ENCODE measurements at regions not wholly inside any gene's neighbourhood (a gene's known extent, or its start where the extent isn't known, plus 50 kb on each side); places are given as distances from the start of the nearest gene placed in this dataset.
"Not testable (repeated sequence)": the region's sequence is repeated elsewhere in the genome, so short reads cannot be mapped to it uniquely, and the experiment has no call there.

DNA sequence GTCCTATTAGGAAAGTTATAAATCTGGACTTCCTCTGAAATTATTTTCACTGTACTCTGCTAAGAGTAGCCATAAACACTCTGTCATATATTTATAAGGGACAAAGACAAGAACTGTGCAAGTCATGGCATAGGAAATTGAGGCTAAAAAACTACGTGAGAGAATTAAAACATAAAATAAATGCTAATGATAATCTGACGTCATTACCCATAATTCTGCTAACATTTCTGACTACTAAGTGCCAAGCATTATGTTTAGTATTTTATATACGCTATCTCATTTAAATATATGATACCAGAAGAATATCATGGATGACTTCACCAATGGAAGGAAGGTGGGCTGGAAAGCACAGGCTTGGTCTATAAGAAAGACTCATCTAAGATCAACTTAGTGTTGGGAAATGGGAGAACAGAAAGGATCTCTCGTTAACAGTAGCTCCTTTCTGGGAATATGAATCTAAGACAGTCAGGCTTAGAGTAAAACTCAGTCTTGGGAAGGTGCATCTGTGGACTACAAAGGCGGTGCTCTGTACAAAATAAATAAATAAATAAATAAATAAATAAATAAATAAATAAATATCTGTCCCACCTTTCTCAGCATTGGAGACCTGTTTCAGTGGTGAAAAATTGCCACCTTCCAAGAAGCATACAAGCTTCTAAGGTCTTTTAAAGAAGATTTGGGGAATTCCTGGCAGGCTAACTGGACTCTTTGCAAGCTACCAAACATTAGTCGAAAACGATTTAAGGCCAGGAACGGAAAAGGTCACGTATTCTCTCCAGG lies 267.4 kb downstream of the CGGBP1 start:
- Histone ChIP-seq H3K9ac (ENCODE audit: extremely low read depth, insufficient read length, low read length) (no peak overlapping the region), H4K91ac (ENCODE audit: insufficient read length, low read depth, low read length) (no peak overlapping the region), H3K23ac (ENCODE audit: insufficient read length, low read depth, low read length) (no peak overlapping the region), H4K5ac (ENCODE audit: insufficient read length, low read depth, low read length) (no peak overlapping the region), H3K4me2 (ENCODE audit: insufficient read depth, insufficient read length, low read length) (peak overlapping the region; percentile 69), H2BK120ac (ENCODE audit: low read depth, low read length, poor library complexity, severe bottlenecking) (no peak overlapping the region), H2BK5ac (ENCODE audit: insufficient read length, low read length) (no peak overlapping the region), H2AFZ (ENCODE audit: low read length) (no peak overlapping the region), H4K8ac (replicated peaks; ENCODE audit: insufficient read length, low read depth, low read length) (no peak overlapping the region), H3K79me2 (ENCODE audit: insufficient read depth, low read length) (no peaks in the 10 kb centered on the region), H3K27ac (ENCODE audit: insufficient read length, low read depth, low read length) (no peak overlapping the region), H3K4me1 (ENCODE audit: insufficient read depth, low read length) (no peaks in the 10 kb centered on the region; the same call in 1 of the 2 replicates), H2BK20ac (ENCODE audit: low read depth, low read length, poor library complexity, severe bottlenecking) (no peak overlapping the region), H4K20me1 (ENCODE audit: control insufficient read depth, insufficient read depth, insufficient read length) (no peaks in the 10 kb centered on the region), H3K79me1 (ENCODE audit: insufficient read depth, low read depth, low read length, poor library complexity, severe bottlenecking) (no peaks in the 10 kb centered on the region), H3K4ac (ENCODE audit: low read depth, low read length) (no peak overlapping the region), H3K18ac (ENCODE audit: insufficient read length, low read depth, low read length) (no peak overlapping the region), H3K56ac (ENCODE audit: insufficient read length, low read depth, low read length) (no peak overlapping the region), H2BK12ac (ENCODE audit: insufficient read length, low read depth, low read length) (no peak overlapping the region), H2BK15ac (ENCODE audit: low read depth, low read length) (no peak overlapping the region), H3T11ph (ENCODE audit: low read length) (no peak overlapping the region), H2AK5ac (ENCODE audit: insufficient read length, low read length) (no peak overlapping the region), H3K23me2 (ENCODE audit: insufficient read length, low read depth, low read length, poor library complexity, severe bottlenecking) (peaks cover 3% of the 10 kb centered on the region), H3K27me3 (ENCODE audit: insufficient read depth, low read length) (no peaks in the 10 kb centered on the region; the same call in 1 of the 2 replicates), H3K14ac (ENCODE audit: insufficient read depth, low read length) (no peak overlapping the region), H3K9me3 (ENCODE audit: control insufficient read depth, low read depth, low read length) (no peaks in the 10 kb centered on the region)
- Mint-ChIP-seq H3K9me3 (no peaks in the 10 kb centered on the region), H3K36me3 (ENCODE audit: insufficient read depth in 1 of 3, low read depth in 3 of 3) (no peaks in the 10 kb centered on the region; a peak in 1 of 7 replicates), H3K27ac (no peak overlapping the region), H3K4me3 (peak overlapping the region; percentile 76 to 90), H3K4me1 (peaks cover 14 to 20% of the 10 kb centered on the region in 2 experiments), H3K27me3 (ENCODE audit: low read depth) (peaks cover 52% of the 10 kb centered on the region)
- TF ChIP-seq, protein P1, sequence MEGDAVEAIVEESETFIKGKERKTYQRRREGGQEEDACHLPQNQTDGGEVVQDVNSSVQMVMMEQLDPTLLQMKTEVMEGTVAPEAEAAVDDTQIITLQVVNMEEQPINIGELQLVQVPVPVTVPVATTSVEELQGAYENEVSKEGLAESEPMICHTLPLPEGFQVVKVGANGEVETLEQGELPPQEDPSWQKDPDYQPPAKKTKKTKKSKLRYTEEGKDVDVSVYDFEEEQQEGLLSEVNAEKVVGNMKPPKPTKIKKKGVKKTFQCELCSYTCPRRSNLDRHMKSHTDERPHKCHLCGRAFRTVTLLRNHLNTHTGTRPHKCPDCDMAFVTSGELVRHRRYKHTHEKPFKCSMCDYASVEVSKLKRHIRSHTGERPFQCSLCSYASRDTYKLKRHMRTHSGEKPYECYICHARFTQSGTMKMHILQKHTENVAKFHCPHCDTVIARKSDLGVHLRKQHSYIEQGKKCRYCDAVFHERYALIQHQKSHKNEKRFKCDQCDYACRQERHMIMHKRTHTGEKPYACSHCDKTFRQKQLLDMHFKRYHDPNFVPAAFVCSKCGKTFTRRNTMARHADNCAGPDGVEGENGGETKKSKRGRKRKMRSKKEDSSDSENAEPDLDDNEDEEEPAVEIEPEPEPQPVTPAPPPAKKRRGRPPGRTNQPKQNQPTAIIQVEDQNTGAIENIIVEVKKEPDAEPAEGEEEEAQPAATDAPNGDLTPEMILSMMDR (conservative IDR thresholded peaks at IDR 0.05), result no peak
- DNase-seq, result no peak
- no CpG with 5 or more reads among the region's 9 CpGs for WGBS (ENCODE audit: extremely low coverage, insufficient read length, low lambda C conversion rate)

DNA sequence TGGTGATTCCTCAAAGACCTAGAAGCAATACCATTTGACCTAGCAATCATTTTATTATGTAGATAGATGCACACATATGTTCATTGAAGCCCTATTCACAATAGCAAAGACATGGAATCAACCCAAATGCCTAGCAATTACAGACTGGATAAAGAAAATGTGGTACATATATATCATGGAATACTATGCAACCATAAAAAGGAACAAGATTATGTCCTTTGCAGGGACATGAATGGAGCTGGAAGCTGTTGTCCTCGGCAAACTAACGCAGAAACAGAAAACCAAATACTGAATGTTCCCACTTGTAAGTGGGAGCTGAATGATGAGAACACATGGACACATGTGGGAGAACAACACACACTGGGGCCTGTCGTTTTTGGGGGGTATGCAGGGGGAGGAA lies 269.8 kb downstream of the CGGBP1 start:
- H3K36me3 Mint-ChIP-seq (ENCODE audit: insufficient read depth in 1 of 3, low read depth in 3 of 3); H4K5ac ChIP-seq (ENCODE audit: insufficient read length, low read depth, low read length); H2BK15ac ChIP-seq (ENCODE audit: low read depth, low read length); H2BK120ac ChIP-seq (ENCODE audit: low read depth, low read length, poor library complexity, severe bottlenecking); H4K20me1 ChIP-seq (ENCODE audit: control insufficient read depth, insufficient read depth, insufficient read length); H3K14ac ChIP-seq (ENCODE audit: insufficient read depth, low read length); H3K18ac ChIP-seq (ENCODE audit: insufficient read length, low read depth, low read length); H3K79me2 ChIP-seq (ENCODE audit: insufficient read depth, low read length); H3K9ac ChIP-seq (ENCODE audit: extremely low read depth, insufficient read length, low read length); H2AFZ ChIP-seq (ENCODE audit: low read length); H2BK12ac ChIP-seq (ENCODE audit: insufficient read length, low read depth, low read length); H2AK5ac ChIP-seq (ENCODE audit: insufficient read length, low read length); H3K9me3 ChIP-seq (ENCODE audit: control insufficient read depth, low read depth, low read length); H2BK20ac ChIP-seq (ENCODE audit: low read depth, low read length, poor library complexity, severe bottlenecking); H4K8ac ChIP-seq (replicated peaks; ENCODE audit: insufficient read length, low read depth, low read length); H3K4ac ChIP-seq (ENCODE audit: low read depth, low read length); H3K23me2 ChIP-seq (ENCODE audit: insufficient read length, low read depth, low read length, poor library complexity, severe bottlenecking); H3K27ac ChIP-seq (ENCODE audit: insufficient read length, low read depth, low read length); DNase-seq; H3K4me2 ChIP-seq (ENCODE audit: insufficient read depth, insufficient read length, low read length); H3K4me3 Mint-ChIP-seq; H3K4me1 ChIP-seq (ENCODE audit: insufficient read depth, low read length); H3K9me3 Mint-ChIP-seq; H3K27me3 ChIP-seq (ENCODE audit: insufficient read depth, low read length); H3K23ac ChIP-seq (ENCODE audit: insufficient read length, low read depth, low read length); H2BK5ac ChIP-seq (ENCODE audit: insufficient read length, low read length); H3K79me1 ChIP-seq (ENCODE audit: insufficient read depth, low read depth, low read length, poor library complexity, severe bottlenecking); H4K91ac ChIP-seq (ENCODE audit: insufficient read length, low read depth, low read length); H3T11ph ChIP-seq (ENCODE audit: low read length); H3K56ac ChIP-seq (ENCODE audit: insufficient read length, low read depth, low read length): not testable (repeated sequence)
- H3K27ac Mint-ChIP-seq, result 0 out of 7 replicates have a peak overlapping the region, but pooled peaks of 1 of the 3 experiments have one; percentile 48
- peaks cover 12 to 18% of the 10 kb centered on the region in 2 experiments for H3K4me1 Mint-ChIP-seq
- no CpG with 5 or more reads among the region's 3 CpGs for WGBS (ENCODE audit: extremely low coverage, insufficient read length, low lambda C conversion rate)
- peaks cover 34% of the 10 kb centered on the region for H3K27me3 Mint-ChIP-seq (ENCODE audit: low read depth)

All from H9 (cell line).